GM12891 (cell line): ENCODE measurements at regions not wholly inside any gene's neighbourhood (a gene's known extent, or its start where the extent isn't known, plus 50 kb on each side); places are given as distances from the start of the nearest gene placed in this dataset.

Source experiments
- POLR2A ChIP-seq: IDR thresholded peaks from 2 replicates; pipeline ENCODE4 v1.6.1; 2011; ENCODE audit warnings: low read depth, low read length, control low read depth
- POLR2AphosphoS5 ChIP-seq: IDR thresholded peaks from 2 replicates; pipeline ENCODE4 v1.6.1; 2011; ENCODE audit warnings: low read depth, low read length, control low read depth
- POU2F2 ChIP-seq: IDR thresholded peaks from 2 replicates; pipeline ENCODE4 v1.6.1; 2011; ENCODE audit warnings: low read depth, mild to moderate bottlenecking, control low read depth, low read length, moderate library complexity
- TAF1 ChIP-seq: IDR thresholded peaks from 2 replicates; pipeline ENCODE4 v1.6.1; 2011; ENCODE audit warnings: low read depth, low read length, control low read depth

GRCh38 chr6:15745781-15746180 is 83.0 kb upstream of the DTNBP1 start:
- no peak for TF ChIP-seq POLR2A
- TF ChIP-seq POLR2AphosphoS5 = no peak
- TF ChIP-seq TAF1 = no peak
- no peak for TF ChIP-seq POU2F2
